Lung microvascular endothelial cell (primary cell): ENCODE measurements at regions not wholly inside any gene's neighbourhood (a gene's known extent, or its start where the extent isn't known, plus 50 kb on each side); places are given as distances from the start of the nearest gene placed in this dataset.
"Not testable (repeated sequence)": the region's sequence is repeated elsewhere in the genome, so short reads cannot be mapped to it uniquely, and the experiment has no call there.

Source experiments
- DNase-seq, 2 donors: peaks; one replicate each; pipeline versions ENCODE4 v3.0.0 to v3.0.0-alpha.2; 2010; ENCODE audit warnings: low read depth in 2 of 2

- no peak for DNase-seq
These were observed 91.1 kb upstream of the CLPB start for GRCh38 chr11:72525466-72525865.

- peak in 1 of 2 donors; percentile 5 for DNase-seq
These were observed 90.4 kb upstream of the CLPB start for GRCh38 chr11:72524711-72525110.

DNA sequence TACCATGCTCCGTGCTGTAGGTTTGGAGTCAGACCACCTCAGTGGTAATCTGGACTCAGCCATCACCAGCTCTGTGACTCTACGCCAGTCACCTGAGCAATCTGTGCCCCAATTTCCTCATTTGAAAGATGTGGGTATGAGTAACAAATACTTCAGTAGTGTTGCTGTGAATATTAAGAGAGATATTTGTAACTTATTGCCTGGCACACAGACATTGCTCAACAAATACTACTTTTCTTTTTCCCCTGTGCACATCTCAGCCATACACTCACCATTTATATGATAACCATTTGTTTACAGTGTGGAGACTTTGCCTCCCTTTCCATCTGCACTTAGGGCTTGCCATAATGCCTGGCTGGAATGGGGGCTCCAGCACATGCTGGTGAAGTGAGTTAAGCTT lies 89.7 kb upstream of the CLPB start:
- DNase-seq = no peak

DNA sequence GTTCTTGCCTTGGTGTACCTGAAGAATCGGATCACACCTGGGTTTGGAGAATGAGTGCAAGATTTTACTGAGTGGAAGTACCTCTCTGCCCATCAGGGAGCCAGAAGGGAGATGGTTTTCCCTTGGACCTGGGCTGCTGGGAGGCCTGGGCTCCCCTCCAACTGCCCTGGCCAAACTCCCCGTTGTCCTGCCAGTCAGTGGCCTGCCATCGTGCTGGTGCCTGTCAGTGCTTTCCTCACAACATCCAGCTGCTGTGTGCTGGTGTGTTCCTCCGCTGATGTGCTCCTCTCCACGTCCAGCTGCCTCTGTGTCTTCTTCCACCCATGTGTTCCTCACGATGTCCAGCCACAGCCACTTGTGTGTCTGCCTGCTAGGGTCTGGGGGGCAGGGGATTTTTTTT lies 87.9 kb upstream of the CLPB start:
- DNase-seq = no peak

- no peak for DNase-seq
These were observed 87.3 kb upstream of the CLPB start for GRCh38 chr11:72521664-72522063.

DNA sequence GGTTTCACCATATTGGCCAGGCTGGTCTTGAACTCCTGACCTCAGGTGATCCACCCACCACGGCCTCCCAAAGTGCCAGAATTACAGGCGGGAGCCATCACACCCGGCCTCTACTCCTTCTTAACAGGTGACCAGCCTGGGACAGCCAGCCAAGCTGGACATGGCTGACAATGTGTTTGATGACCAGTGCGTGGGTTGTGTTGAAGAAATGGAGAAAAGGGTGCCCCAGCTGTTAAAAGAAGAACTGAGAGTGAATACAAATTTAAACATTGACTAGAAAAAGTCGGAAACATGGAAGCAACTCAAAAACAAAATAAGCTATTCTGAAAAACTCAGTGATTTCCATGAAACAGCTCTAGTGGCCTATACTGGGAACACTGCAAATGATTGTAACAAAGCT lies 86.5 kb upstream of the CLPB start:
- no peak for DNase-seq

DNA sequence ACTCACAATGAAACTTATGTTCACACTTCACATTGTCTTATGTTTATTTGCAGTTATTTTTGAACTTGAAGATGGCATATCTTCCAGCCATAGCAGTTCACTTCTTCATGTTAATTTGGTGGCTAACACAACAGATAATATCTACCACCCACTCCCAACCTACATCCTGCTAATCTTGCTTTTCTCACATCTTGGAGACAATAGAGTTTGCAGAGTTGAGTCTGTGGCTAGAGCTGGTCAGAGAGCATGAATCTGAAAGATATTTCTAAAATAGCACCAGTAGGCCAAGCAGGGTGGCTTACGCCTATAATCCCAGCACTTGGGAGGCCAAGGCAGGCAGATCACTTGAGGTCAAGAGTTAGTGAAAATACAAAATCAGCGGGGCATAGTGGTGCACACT lies 85.6 kb upstream of the CLPB start:
- DNase-seq = not testable (repeated sequence)

- DNase-seq = peak in 1 of 2 donors; percentile 13
These were observed 85.0 kb upstream of the CLPB start for GRCh38 chr11:72519220-72519881.

GRCh38 chr11:72514331-72514730 lies 80.0 kb upstream of the CLPB start:
- no peak for DNase-seq

GRCh38 chr11:72513411-72513810 lies 79.1 kb upstream of the CLPB start:
- DNase-seq = no peak

GRCh38 chr11:72512956-72513355 lies 78.6 kb upstream of the CLPB start:
- DNase-seq = no peak

DNA sequence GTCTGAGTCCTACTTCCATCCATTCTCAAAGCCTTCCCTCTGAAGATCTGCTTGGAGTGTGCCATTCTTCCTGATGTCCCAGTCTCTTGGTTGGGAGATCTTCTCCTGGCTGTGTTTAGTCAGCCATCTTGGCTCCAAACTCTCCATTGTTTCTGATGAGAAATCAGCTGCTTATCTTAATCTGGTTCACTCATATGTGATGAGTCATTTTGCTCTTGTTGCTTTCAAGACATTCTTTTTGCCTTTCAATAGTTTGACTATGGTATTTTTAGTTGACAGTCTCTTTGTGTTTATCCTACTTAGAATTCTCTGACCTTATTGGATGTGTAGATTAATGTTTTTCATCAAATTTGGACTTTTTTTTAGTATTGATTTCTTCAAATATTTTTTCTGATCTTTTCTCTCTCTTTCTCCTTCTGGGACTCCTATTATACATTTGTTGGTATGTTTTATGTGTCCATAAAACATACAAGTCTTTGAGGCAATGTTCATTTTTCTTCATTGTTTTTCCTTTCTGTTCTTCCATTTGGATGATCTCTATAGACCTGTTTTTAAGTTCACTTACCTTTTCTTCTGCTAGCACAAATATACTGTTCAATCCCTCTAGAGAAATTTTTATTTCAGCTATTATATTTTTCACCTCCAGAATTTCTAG lies 77.2 kb upstream of the CLPB start:
- no peak for DNase-seq

DNA sequence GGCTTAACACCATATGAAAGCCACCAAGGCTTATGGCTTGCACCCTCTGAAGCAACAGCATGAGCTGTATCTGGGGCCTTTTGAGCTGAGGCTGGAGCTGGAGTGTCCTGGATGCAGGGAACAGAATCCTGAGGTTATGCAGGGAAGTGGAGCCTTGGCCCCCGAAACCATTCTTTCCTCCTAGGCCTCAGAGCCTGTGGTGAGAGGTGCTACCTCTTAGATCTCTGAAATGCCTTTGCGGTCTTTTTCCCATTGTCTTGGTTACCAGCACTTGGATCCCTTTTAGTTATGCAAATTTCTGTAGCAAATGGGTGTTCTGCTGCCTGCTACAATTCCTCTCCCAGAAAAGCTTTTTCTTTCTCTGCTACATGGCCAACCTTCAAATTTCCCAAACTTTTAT lies 72.7 kb upstream of the CLPB start:
- DNase-seq = no peak

DNA sequence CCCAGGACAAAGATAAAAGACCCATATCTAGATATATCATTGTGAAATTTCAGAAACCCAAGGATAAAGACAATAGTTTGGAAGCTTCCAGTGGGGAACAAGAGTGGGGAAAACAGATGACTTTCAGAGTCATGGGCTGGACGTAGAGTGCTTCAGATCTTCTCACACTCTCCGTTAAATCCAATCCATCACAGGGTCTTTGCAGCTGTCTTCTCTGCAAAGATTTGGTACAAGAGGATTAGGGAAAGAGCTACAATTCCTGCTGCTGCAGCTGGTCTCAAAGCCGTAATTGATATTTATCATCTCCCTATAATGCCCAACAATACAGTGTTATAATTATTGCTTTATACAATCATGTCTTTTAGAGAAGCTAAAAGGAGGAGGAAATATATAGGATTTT lies 63.4 kb upstream of the CLPB start:
- DNase-seq = no peak

DNA sequence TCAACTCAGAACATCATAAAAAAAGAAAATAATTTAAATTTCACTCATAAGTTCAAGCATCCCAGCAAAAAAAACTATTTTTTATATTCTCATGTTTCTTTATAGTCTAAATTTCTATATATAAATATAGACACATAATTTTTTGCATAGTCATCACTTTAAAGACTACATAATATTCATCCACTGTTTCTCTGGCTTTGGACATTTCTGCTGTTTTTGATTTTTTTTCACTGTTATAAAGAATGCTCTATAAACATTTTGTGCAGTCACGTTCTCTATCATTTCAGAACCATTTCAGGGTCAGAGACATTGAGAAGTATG lies 59.7 kb upstream of the CLPB start:
- no peak for DNase-seq

DNA sequence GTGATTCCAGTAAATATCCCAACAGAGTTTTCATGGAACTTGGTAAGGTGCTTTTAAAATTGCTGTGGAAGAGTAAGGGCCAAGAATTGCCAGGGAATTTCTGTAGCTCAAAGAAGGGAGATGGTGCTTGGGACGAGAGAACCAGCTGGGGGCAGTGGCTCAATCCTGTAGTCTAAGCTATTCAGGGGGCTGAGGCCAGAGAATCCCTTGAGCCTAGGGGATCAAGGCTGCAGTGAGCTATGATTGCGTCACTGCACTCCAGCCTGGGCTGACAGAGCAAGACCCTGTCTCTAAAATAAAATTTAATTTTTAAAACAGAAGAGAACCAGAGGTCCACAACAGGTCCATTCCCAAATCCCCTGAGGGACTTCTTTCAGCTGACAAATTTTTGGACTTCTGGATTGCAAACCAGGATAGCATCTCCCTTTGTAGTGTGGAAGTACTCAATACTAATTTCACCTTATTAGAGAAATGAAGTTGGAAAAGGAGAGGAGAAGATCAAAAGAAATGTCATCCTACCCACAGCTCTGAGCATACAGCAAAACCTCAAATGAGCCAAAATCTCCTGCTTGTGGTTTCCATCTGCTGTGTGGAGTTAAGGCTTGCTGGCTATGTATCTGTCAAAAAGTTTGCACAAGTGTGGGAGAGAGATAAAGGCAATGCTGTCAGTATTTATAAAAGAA lies 59.2 kb upstream of the CLPB start:
- DNase-seq = no peak

- DNase-seq = peak in 1 of 2 donors; percentile 89
These were observed 56.7 kb upstream of the CLPB start for GRCh38 chr11:72491001-72491400.
